HG03039 (cell line): ENCODE measurements at regions not wholly inside any gene's neighbourhood (a gene's known extent, or its start where the extent isn't known, plus 50 kb on each side); places are given as distances from the start of the nearest gene placed in this dataset.
"Not testable (repeated sequence)": the region's sequence is repeated elsewhere in the genome, so short reads cannot be mapped to it uniquely, and the experiment has no call there.

Source experiments
- ATAC-seq: cut with Tn5 transposase; IDR thresholded peaks from one replicate; pipeline ENCODE4 v1.9.1; 2021; ENCODE audit warnings: mild to moderate bottlenecking, moderate library complexity; ENCODE audit not compliant: unreplicated experiment

- ATAC-seq = no peak
These were observed 239.3 kb upstream of the C2CD4B start for GRCh38 chr15:62404194-62404985.

- ATAC-seq = no peak
These were observed 241.3 kb upstream of the C2CD4B start for GRCh38 chr15:62406305-62406891.

DNA sequence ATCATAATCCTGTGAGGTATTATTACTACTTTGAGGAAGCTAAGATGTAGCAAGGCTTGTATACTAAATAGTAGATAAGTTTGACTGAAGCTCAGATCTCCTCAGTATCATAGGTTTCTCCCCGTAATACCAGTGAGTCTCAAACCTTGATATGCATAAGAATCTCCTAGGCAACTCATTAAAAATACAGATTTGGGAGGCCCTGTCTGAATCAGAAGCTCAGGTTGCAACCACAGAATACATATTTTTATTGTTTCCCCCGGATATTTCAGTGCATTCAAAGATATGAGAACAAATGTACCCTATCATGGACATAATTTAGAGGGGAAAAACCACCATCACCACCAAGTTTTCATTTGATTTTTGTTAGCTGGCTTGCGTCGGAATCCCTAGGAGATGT is 242.1 kb upstream of the C2CD4B start:
- ATAC-seq = no peak

- no peak for ATAC-seq
These were observed 242.9 kb upstream of the C2CD4B start for GRCh38 chr15:62407962-62408361.

GRCh38 chr15:62409466-62409865 is 244.4 kb upstream of the C2CD4B start:
- ATAC-seq = no peak

DNA sequence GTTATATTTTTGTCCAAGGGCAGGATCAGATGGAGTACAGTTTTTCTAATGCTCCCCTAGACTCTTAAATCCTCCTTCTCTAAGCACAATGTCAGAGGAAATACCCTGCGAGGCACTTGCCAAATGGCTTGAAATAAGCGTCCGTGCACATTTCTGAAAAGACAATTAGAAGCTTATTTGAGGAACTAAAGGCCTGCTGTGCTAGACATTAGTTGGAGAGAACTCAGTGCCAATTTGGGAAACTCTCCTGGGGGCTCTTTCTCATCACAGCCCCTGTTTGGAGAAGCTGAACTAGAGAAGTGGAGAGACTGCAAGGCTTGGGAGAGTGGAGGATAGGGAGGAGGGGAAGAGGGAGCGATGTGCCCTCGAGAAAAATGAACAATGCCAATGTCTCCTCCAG is 247.6 kb upstream of the C2CD4B start:
- ATAC-seq = no peak

DNA sequence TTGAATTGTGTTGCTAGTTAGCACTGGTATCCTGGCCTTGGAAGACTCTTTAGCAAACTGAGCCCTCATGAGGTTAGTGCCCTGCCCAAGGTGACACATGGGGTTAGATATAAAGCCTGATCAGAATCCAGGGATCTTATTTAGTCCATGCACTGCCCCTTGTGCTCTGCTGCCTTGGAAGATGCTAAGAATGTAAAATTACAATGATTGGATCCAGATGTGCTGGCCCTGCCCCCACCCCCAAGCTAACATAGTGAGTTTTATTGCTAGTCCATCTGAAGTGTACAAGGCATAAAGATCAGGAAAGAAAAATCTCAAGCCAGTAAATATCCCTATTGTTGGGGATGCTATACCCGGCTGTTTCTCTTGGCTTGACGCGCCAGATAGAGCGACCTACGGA is 248.1 kb upstream of the C2CD4B start:
- no peak for ATAC-seq

DNA sequence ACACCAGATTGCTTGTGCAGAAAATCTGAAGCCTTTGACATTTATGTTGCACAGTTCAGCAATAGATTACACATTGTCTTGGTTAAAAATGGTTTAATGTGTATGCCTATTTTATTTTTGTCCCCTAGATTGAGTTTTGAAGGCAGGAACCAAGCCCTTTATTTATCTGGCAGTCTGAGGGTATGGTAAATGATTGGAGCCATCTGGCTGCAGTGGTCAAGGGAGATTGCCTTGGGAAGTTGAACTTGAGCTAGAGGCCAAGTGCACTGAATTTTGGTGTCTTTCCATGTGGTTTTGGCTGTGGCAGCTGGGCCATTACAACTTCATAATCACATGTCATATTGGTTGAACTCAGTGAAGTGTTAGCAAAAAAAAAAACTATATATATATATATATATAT is 248.7 kb upstream of the C2CD4B start:
- ATAC-seq = no peak

DNA sequence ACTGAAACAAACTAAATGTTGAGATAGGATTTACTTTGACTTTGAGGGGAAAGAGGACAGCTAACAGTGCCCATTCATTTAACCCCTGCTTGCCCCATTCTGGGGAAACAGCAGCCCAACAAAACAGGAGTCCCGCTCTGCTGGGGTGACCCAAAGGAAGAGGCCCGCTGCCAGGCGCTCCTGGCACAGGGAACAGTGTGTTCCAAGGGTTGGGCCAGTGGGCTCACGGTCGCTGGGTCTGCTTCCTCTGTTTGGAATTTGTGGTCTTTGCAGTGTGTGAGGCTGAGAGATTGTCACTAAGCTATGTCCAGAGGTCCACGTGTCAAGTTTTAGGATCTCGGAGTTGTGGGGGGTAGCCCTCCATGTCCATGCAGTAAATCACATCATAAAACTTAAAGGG is 250.4 kb upstream of the C2CD4B start:
- ATAC-seq = no peak

DNA sequence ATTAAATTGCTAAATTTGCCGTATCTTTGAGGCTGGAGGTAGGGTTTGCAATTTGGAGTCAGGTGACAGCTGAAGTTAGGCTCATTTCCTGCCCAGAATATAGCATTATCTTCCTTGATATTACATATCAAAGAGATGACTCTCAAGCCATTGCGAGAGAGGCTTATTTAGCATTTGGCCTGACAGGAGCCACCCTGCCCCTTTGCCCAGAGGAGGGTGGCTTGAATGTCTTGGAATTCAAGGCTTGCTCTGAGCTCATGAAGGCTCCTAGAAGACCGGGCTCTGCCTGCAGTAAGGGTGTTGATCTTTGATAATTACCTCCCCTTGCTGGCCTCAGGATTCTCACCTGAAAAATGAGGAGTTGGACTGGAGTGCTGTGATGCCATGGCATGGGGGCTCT is 251.4 kb upstream of the C2CD4B start:
- no peak for ATAC-seq

DNA sequence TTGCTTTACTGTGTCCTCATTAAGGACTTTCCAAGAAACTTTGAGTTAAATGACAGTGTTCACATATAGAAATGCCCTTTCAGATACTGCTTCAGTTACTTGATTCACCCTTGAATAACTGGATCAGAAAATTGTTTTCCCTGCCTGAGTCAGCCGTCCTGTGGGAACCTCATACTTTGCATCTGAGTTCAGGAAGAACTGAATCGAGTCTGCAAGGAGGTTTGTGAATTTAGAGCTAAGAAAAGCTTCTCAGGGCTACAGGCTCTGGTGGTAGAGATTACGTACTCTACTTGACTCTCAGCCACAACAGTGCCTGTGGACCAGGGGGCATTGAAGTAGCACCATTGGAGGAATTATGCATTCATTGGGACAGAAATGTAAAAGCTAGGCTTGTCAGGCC is 252.4 kb upstream of the C2CD4B start:
- ATAC-seq = no peak

DNA sequence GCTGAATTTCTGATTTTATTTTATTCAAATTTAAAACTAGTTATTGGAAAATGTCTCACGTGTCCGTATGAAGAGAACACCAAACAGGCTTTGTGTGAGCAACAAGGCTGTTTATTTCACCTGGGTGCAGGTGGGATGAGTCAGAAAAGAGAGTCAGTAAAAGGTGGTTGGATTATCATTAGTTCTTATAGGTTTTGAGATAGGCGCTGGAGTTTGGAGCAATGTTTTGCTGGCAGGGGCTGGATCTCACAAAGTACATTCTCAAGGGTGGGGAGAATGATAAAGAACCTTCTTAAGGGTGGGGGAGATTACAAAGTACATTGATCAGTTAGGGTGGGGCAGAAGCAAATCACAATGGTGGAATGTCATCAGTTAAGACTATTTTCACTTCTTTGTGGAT is 253.4 kb upstream of the C2CD4B start:
- ATAC-seq = not testable (repeated sequence)

- no peak for ATAC-seq
These were observed 254.1 kb upstream of the C2CD4B start for GRCh38 chr15:62419192-62419591.

GRCh38 chr15:62420371-62420770 is 255.3 kb upstream of the C2CD4B start:
- not testable (repeated sequence) for ATAC-seq

DNA sequence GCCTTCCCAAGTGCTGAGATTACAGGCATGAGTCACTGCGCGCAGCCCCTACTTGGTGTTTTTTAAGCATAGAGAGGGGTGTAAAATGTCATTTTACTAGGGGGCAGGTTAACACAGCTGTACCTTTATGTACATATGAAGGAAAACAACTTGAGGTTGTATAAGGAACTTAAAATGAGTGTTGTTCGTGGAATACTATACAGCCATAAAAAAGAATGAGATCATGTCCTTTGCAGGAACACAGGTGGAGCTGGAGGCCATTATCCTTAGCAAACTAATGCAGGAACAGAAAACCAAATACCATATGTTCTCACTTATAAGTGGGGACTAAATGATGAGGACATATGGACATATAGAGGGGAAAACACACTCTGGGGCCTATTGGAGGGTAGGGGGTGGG is 256.2 kb upstream of the C2CD4B start:
- no peak for ATAC-seq

- no peak for ATAC-seq
These were observed 261.4 kb upstream of the C2CD4B start for GRCh38 chr15:62426387-62426956.

GRCh38 chr15:62428259-62428658 is 263.2 kb upstream of the C2CD4B start:
- no peak for ATAC-seq

DNA sequence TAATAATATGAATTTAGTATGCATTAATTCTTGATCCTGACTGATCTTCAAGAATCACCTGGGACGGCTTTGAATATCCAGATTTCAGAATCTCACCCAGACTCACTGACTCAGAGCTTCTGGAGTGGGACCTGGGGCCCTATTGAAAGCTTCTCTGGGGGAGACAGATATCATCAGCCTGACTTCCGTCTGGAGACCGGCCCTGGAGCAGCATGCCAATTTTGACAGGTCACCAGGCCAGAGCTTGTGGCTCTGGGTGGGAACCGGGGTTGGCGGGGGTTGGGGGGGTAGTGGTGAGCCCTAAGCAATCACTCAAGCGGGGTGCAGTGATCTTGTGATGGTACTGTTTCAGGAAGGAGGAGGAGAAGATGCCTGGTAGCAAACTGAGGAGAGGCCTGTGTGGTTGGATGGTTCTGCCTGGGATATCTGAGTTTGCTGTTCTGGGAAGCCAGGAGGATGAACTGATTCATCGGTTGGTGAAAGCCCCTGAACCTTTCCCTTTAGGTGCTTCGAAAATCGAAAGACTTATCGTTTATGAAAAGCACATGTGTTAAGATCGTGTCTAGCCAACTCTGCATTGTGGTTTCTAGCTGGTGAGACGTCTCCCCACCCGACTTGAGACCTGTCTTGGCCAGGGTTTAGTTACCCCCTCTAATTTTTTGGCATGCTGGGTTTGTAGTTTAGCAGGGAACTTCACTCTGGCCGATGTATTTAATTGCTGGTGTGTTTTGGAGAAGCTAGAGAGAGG is 263.9 kb upstream of the C2CD4B start:
- ATAC-seq = no peak

DNA sequence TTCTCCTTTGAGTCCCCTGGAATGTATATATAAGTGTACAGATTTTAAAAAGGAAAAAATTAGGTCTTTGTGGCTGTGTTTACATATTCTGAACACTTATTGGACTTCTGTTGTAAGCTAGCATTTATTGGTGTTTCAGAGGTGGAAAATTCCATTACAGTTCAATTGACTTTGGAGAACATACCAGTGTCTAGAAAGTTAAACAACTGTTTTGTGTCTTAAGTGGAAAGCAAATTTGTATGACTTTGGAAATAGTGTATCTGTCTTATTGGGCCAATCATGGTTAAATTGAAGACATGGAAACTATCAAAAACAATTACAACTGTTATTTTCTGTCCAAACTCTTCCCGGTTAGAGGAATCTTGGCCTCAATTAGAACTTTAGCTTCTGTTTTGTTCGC is 265.0 kb upstream of the C2CD4B start:
- no peak for ATAC-seq

- ATAC-seq = no peak
These were observed 265.5 kb upstream of the C2CD4B start for GRCh38 chr15:62430552-62430951.

GRCh38 chr15:62431008-62431797 is 266.1 kb upstream of the C2CD4B start:
- ATAC-seq = no peak
